Endothelial cell of umbilical vein (primary cell): ENCODE measurements at regions not wholly inside any gene's neighbourhood (a gene's known extent, or its start where the extent isn't known, plus 50 kb on each side); places are given as distances from the start of the nearest gene placed in this dataset.

Experiments used
- EZH2 ChIP-seq: IDR thresholded peaks from 2 replicates; pipeline ENCODE4 v1.6.1; 2012; ENCODE audit warnings: borderline replicate concordance, low read depth, mild to moderate bottlenecking, moderate library complexity, low read length, inconsistent platforms; ENCODE audit not compliant: severe bottlenecking
- FOS ChIP-seq: IDR thresholded peaks from 2 replicates; pipeline ENCODE4 v1.6.1; 2011; ENCODE audit warnings: mild to moderate bottlenecking, low read length, moderate library complexity, borderline replicate concordance; ENCODE audit not compliant: insufficient read depth
- JUN ChIP-seq: IDR thresholded peaks from 2 replicates; pipeline ENCODE4 v1.6.1; 2011; ENCODE audit warnings: borderline replicate concordance, low read depth; ENCODE audit not compliant: insufficient read length, insufficient read depth
- MAX ChIP-seq: IDR thresholded peaks from 2 replicates; pipeline ENCODE4 v1.6.1; 2011; ENCODE audit not compliant: insufficient read depth, insufficient read length
- POLR2A ChIP-seq: IDR thresholded peaks from 2 replicates; pipeline ENCODE4 v1.6.1; 2012; ENCODE audit warnings: low read depth, mild to moderate bottlenecking, control low read depth, low read length
- POLR2AphosphoS5 ChIP-seq: IDR thresholded peaks from 2 replicates; pipeline ENCODE4 v1.6.1; 2012; ENCODE audit warnings: low read depth, mild to moderate bottlenecking, control low read depth, low read length, moderate library complexity; ENCODE audit not compliant: insufficient read depth
- TF ChIP-seq, protein P1 (sequence below), 2 donors: IDR thresholded peaks; 1 replicate in 1 of 2; 2 replicates in 1 of 2; pipeline ENCODE4 v1.5.1; 2011; ENCODE audit warnings: low read length in 2 of 2, mild to moderate bottlenecking in 2 of 2, moderate library complexity in 2 of 2, control low read depth in 1 of 2, inconsistent platforms in 1 of 2, low read depth in 1 of 2; ENCODE audit not compliant: insufficient read depth in 1 of 2; ENCODE audit errors: extremely low read depth in 1 of 2

DNA sequence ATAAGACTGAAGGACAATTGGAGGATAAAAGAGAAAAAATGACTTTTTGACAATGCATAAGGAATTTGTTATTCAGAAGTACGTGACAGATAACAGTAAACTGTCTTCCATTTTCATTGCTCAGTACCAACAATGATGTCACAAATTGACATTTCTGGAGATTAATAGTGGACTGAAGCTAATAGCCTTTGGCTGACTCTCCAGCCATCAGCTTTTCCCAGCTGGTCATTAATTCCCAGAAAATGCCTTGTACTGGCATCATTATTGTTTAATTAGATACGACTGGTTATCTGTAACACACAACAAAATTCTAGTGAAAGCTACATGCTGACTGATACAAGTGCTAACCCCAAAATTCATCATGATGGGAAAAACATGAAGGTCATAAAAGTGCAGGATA lies 147.9 kb upstream of the FGF13 start:
- TF ChIP-seq POLR2AphosphoS5 (no peak), POLR2A (no peak), MAX (no peak), JUN (no peak), EZH2 (no peak), FOS (no peak)
- TF ChIP-seq, protein P1, sequence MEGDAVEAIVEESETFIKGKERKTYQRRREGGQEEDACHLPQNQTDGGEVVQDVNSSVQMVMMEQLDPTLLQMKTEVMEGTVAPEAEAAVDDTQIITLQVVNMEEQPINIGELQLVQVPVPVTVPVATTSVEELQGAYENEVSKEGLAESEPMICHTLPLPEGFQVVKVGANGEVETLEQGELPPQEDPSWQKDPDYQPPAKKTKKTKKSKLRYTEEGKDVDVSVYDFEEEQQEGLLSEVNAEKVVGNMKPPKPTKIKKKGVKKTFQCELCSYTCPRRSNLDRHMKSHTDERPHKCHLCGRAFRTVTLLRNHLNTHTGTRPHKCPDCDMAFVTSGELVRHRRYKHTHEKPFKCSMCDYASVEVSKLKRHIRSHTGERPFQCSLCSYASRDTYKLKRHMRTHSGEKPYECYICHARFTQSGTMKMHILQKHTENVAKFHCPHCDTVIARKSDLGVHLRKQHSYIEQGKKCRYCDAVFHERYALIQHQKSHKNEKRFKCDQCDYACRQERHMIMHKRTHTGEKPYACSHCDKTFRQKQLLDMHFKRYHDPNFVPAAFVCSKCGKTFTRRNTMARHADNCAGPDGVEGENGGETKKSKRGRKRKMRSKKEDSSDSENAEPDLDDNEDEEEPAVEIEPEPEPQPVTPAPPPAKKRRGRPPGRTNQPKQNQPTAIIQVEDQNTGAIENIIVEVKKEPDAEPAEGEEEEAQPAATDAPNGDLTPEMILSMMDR (IDR thresholded peaks at IDR 0.05; ENCODE audit: extremely low read depth in 1 of 2, insufficient read depth in 1 of 2, low read depth in 1 of 2, low read length in 2 of 2) = no peak
